ENCODE measurements at regions not wholly inside any gene's neighbourhood (a gene's known extent, or its start where the extent isn't known, plus 50 kb on each side); places are given as distances from the start of the nearest gene placed in this dataset.

DNA sequence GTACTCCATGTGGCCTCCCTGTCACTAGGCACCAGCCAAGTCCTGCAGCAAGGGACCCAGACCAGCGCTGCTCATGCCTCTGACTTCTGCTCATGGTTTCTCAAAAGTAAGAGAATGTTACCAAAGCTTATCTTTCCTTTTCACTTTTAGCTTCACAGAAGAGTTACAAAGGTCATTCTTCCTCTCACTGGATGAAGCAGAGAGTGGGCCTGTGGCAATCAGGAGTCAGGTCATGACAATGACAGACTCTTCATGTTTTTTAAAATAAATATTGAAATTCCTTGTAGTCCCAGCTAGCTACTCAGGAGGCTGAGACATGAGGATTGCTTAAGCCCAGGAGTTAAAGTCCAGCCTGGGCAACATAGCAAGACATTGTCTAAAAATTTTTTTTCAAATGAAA is 126.1 kb downstream of the OSR1 start:
- H3K27me3 ChIP-seq, result no peaks in the 10 kb centered on the region
- H3K4me3 ChIP-seq (ENCODE audit: low read depth, low read length), result no peak overlapping the region
- no peaks in the 10 kb centered on the region for H3K9me3 ChIP-seq
- DNase-seq, result no peak
- no peaks in the 10 kb centered on the region for H3K4me1 ChIP-seq
- no peaks in the 10 kb centered on the region for H3K36me3 ChIP-seq
- TF ChIP-seq, protein P1, sequence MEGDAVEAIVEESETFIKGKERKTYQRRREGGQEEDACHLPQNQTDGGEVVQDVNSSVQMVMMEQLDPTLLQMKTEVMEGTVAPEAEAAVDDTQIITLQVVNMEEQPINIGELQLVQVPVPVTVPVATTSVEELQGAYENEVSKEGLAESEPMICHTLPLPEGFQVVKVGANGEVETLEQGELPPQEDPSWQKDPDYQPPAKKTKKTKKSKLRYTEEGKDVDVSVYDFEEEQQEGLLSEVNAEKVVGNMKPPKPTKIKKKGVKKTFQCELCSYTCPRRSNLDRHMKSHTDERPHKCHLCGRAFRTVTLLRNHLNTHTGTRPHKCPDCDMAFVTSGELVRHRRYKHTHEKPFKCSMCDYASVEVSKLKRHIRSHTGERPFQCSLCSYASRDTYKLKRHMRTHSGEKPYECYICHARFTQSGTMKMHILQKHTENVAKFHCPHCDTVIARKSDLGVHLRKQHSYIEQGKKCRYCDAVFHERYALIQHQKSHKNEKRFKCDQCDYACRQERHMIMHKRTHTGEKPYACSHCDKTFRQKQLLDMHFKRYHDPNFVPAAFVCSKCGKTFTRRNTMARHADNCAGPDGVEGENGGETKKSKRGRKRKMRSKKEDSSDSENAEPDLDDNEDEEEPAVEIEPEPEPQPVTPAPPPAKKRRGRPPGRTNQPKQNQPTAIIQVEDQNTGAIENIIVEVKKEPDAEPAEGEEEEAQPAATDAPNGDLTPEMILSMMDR (IDR thresholded peaks at IDR 0.05; ENCODE audit: low read depth, low read length), result no peak

DNA sequence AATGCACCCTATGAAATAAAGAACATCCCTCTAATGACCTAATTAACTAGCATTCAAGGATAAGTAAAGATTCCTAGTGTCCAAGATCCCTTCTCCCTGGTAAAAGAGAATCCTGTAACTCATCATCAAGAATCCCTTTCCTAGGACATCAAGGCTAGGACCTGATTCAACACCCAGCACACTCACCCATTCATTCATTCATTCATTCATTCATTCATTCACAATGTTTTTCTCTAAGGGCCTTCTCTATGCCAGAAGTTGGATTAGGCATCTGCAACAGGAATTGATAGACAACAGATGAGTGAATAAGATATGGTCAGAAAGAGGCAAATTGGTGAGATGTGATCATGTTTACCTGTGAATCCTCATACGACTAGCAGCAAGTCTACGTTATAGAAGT is 126.8 kb downstream of the OSR1 start:
- Histone ChIP-seq H3K4me3 (ENCODE audit: low read depth, low read length) (no peak overlapping the region), H3K27me3 (no peaks in the 10 kb centered on the region), H3K36me3 (no peaks in the 10 kb centered on the region), H3K9me3 (no peaks in the 10 kb centered on the region), H3K4me1 (no peaks in the 10 kb centered on the region)
- TF ChIP-seq, protein P1 (IDR thresholded peaks at IDR 0.05; ENCODE audit: low read depth, low read length), result no peak
- DNase-seq, result no peak

DNA sequence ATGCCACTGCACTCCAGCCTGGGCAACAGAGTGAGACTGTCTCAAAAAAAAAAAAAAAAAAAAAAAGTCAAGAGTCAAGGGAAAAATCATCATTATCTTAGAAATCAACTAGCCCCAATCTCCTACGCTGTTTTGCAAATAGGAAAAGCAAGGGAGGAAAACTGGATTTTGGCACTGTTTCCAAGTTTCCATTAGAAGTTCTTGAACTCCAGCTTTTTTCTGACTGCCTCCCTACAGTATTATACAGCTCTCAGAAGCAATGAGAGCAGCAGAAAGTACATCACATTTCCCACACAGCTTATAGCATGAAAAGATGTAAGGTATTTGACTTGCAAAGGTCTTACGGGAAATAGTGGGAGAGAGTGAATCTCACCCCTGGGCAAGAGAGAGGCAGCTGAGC is 127.8 kb downstream of the OSR1 start:
- Histone ChIP-seq H3K4me3 (ENCODE audit: low read depth, low read length) (no peak overlapping the region), H3K27me3 (no peaks in the 10 kb centered on the region), H3K36me3 (no peaks in the 10 kb centered on the region), H3K9me3 (no peaks in the 10 kb centered on the region), H3K4me1 (no peaks in the 10 kb centered on the region)
- no peak for DNase-seq
- TF ChIP-seq, protein P1 (IDR thresholded peaks at IDR 0.05; ENCODE audit: low read depth, low read length), result no peak

DNA sequence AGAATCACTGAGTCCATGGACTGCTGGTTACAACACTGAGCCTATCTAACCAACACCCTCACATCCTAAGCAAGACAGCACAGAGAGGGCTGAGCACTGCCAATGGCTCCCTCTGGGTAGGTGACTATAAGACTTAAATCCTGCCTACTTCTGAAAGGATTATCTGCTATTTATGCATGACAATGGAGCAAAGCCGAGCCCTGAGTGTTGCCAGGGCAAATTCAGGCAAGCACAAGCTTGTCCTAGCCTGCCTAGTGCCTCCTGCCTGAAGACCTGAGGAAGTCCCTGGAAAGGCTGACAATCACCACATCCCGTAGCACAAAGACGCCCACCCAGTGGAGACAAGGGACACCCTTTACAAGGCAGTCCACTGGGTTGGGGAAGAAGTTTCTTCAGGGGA is 129.7 kb downstream of the OSR1 start:
- no peaks in the 10 kb centered on the region for H3K9me3 ChIP-seq
- H3K27me3 ChIP-seq, result no peaks in the 10 kb centered on the region

GRCh38 chr2:19228181-19228593 is 130.2 kb downstream of the OSR1 start:
- TF ChIP-seq, protein P1 (IDR thresholded peaks at IDR 0.05; ENCODE audit: low read depth, low read length), result no peak

More for the DNA sequence above, 129.7 kb downstream of the OSR1 start:
- no peak for DNase-seq
- H3K36me3 ChIP-seq, result no peaks in the 10 kb centered on the region
- TF ChIP-seq, protein P1 (IDR thresholded peaks at IDR 0.05; ENCODE audit: low read depth, low read length), result no peak
- H3K4me1 ChIP-seq, result no peaks in the 10 kb centered on the region
- no peak overlapping the region for H3K4me3 ChIP-seq (ENCODE audit: low read depth, low read length)

GRCh38 chr2:19226871-19227270 is 131.6 kb downstream of the OSR1 start:
- H3K4me1 ChIP-seq, result no peaks in the 10 kb centered on the region
- no peaks in the 10 kb centered on the region for H3K9me3 ChIP-seq
- H3K4me3 ChIP-seq (ENCODE audit: low read depth, low read length), result no peak overlapping the region
- no peak for DNase-seq
- TF ChIP-seq, protein P1 (IDR thresholded peaks at IDR 0.05; ENCODE audit: low read depth, low read length), result no peak
- no peaks in the 10 kb centered on the region for H3K27me3 ChIP-seq
- no peaks in the 10 kb centered on the region for H3K36me3 ChIP-seq

More at GRCh38 chr2:19228181-19228593, 130.2 kb downstream of the OSR1 start:
- no peak for DNase-seq
- no peaks in the 10 kb centered on the region for H3K4me1 ChIP-seq
- H3K9me3 ChIP-seq, result no peaks in the 10 kb centered on the region
- no peak overlapping the region for H3K4me3 ChIP-seq (ENCODE audit: low read depth, low read length)
- no peaks in the 10 kb centered on the region for H3K27me3 ChIP-seq
- H3K36me3 ChIP-seq, result no peaks in the 10 kb centered on the region

Measured in BE2C (cell line).